ENCODE measurements at regions not wholly inside any gene's neighbourhood (a gene's known extent, or its start where the extent isn't known, plus 50 kb on each side); places are given as distances from the start of the nearest gene placed in this dataset.
A peak's percentile ranks its signal among the peaks of the same experiment; 100 is the strongest.

DNA sequence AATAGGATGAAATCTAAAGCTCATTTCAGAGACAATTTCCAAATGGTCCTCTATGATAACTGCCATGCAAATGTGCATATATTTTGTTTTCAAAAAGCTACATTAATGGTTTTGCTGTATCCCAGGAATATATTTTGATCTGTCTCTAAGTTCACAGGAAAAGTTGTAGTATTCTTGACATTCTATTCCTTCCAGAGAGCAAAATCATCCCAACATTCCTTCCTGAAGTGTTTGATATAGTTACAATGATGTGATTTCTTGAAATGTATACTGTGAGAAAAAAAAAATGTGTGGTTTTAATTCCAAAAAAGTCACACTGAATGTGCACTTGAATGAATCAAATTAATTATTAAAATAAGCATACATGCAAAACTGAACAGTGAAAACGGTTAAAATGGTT, 996.0 kb upstream of the CITED2 start:
- H3K4me3 ChIP-seq (ENCODE audit: insufficient read depth, low read length): no peak overlapping the region
- H3K79me2 ChIP-seq (ENCODE audit: insufficient read depth, low read length): no peaks in the 10 kb centered on the region
- no peaks in the 10 kb centered on the region for H3K9me3 ChIP-seq (ENCODE audit: low read depth, low read length)
- TF ChIP-seq, protein P1, sequence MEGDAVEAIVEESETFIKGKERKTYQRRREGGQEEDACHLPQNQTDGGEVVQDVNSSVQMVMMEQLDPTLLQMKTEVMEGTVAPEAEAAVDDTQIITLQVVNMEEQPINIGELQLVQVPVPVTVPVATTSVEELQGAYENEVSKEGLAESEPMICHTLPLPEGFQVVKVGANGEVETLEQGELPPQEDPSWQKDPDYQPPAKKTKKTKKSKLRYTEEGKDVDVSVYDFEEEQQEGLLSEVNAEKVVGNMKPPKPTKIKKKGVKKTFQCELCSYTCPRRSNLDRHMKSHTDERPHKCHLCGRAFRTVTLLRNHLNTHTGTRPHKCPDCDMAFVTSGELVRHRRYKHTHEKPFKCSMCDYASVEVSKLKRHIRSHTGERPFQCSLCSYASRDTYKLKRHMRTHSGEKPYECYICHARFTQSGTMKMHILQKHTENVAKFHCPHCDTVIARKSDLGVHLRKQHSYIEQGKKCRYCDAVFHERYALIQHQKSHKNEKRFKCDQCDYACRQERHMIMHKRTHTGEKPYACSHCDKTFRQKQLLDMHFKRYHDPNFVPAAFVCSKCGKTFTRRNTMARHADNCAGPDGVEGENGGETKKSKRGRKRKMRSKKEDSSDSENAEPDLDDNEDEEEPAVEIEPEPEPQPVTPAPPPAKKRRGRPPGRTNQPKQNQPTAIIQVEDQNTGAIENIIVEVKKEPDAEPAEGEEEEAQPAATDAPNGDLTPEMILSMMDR (IDR thresholded peaks at IDR 0.05; ENCODE audit: extremely low read depth, low read depth, low read length): no peak
- H2AFZ ChIP-seq (ENCODE audit: low read length): no peak overlapping the region
- no peaks in the 10 kb centered on the region for H4K20me1 ChIP-seq (ENCODE audit: insufficient read depth, low read length)
- H3K27me3 ChIP-seq (ENCODE audit: insufficient read depth, low read length): no peaks in the 10 kb centered on the region
- DNase-seq (ENCODE audit: insufficient read length, low spot score, missing footprints): no peak
- H3K4me1 ChIP-seq (ENCODE audit: insufficient read depth, low read length): peaks cover 10% of the 10 kb centered on the region
- H3K4me2 ChIP-seq (ENCODE audit: insufficient read depth, low read length): no peak overlapping the region
- no peak overlapping the region for H3K27ac ChIP-seq (ENCODE audit: low read depth, low read length)
- H3K36me3 ChIP-seq (ENCODE audit: insufficient read depth, low read length): no peaks in the 10 kb centered on the region

DNA sequence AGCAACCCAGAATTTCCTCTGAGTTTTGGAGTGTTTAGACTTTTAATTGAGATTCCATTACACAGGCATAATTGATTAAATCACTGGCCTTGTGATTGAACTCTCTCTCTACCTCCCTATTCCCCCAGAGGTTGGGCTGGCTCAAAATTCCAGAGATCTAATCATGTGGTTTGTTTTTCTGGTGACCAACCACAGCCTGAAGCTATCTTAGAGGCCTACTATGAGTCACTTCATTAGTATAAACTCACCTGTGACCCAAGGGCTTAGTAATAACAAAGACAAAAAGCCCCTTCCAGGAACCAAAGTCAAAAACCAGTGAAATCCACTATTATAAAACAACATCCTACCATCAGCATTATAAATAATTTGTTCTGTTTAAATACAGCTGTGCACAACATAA, 992.5 kb upstream of the CITED2 start:
- no peak overlapping the region for H3K27ac ChIP-seq (ENCODE audit: low read depth, low read length)
- TF ChIP-seq, protein P1 (IDR thresholded peaks at IDR 0.05; ENCODE audit: extremely low read depth, low read depth, low read length): no peak
- H3K4me3 ChIP-seq (ENCODE audit: insufficient read depth, low read length): no peak overlapping the region
- H3K4me1 ChIP-seq (ENCODE audit: insufficient read depth, low read length): peaks cover 10% of the 10 kb centered on the region
- H3K36me3 ChIP-seq (ENCODE audit: insufficient read depth, low read length): peaks cover 4% of the 10 kb centered on the region
- peaks cover 5% of the 10 kb centered on the region for H3K9me3 ChIP-seq (ENCODE audit: low read depth, low read length)
- DNase-seq (ENCODE audit: insufficient read length, low spot score, missing footprints): no peak
- no peak overlapping the region for H2AFZ ChIP-seq (ENCODE audit: low read length)
- no peaks in the 10 kb centered on the region for H4K20me1 ChIP-seq (ENCODE audit: insufficient read depth, low read length)
- no peak overlapping the region for H3K4me2 ChIP-seq (ENCODE audit: insufficient read depth, low read length)
- H3K79me2 ChIP-seq (ENCODE audit: insufficient read depth, low read length): no peaks in the 10 kb centered on the region
- H3K27me3 ChIP-seq (ENCODE audit: insufficient read depth, low read length): no peaks in the 10 kb centered on the region

DNA sequence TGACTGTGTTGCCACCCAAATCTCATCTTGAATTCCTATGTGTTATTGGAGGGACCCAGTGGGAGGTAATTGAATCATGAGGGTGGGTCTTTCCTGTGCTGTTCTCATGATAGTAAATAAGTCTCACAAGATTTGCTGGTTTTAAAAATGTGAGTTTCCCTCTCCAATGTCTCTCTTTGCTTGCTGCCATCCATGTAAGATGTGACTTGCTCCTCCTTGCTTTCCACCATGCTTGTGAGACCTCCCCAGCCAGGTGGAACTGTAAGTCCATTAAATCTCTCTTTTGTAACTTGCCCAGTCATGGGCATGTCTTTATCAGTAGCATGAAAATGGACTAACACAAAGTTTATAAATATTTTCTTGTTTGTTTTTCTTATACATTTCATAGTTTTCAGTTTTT, 990.5 kb upstream of the CITED2 start:
- Histone ChIP-seq H3K4me1 (ENCODE audit: insufficient read depth, low read length) (no peaks in the 10 kb centered on the region), H4K20me1 (ENCODE audit: insufficient read depth, low read length) (no peaks in the 10 kb centered on the region), H3K4me2 (ENCODE audit: insufficient read depth, low read length) (no peak overlapping the region), H3K79me2 (ENCODE audit: insufficient read depth, low read length) (no peaks in the 10 kb centered on the region), H3K4me3 (ENCODE audit: insufficient read depth, low read length) (no peak overlapping the region), H3K27me3 (ENCODE audit: insufficient read depth, low read length) (no peaks in the 10 kb centered on the region), H3K36me3 (ENCODE audit: insufficient read depth, low read length) (peaks cover 4% of the 10 kb centered on the region), H2AFZ (ENCODE audit: low read length) (no peak overlapping the region), H3K9me3 (ENCODE audit: low read depth, low read length) (peaks cover 5% of the 10 kb centered on the region), H3K27ac (ENCODE audit: low read depth, low read length) (no peak overlapping the region)
- DNase-seq (ENCODE audit: insufficient read length, low spot score, missing footprints): no peak
- TF ChIP-seq, protein P1 (IDR thresholded peaks at IDR 0.05; ENCODE audit: extremely low read depth, low read depth, low read length): no peak

DNA sequence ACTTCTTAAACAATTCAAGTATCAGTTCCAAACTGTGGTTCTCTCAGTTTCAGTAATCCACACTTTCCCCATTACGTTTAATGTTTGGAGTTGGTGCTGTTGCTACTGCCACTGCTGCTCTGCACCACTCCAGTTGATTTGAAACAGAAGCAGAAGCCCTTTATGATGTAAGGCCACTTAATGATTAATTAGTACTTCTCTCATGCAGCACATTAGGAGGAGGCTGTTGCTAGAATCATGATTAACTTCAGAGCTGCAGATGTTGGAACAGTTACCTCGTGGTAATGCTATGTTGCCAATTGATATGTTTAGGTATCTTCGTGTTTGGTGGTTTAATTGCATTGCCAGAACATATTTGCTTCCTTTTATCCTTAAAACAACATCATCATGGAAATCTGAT, 986.2 kb upstream of the CITED2 start:
- Histone ChIP-seq H3K27ac (ENCODE audit: low read depth, low read length) (no peak overlapping the region), H3K4me3 (ENCODE audit: insufficient read depth, low read length) (no peak overlapping the region), H3K79me2 (ENCODE audit: insufficient read depth, low read length) (no peaks in the 10 kb centered on the region), H3K4me2 (ENCODE audit: insufficient read depth, low read length) (no peak overlapping the region), H3K27me3 (ENCODE audit: insufficient read depth, low read length) (no peaks in the 10 kb centered on the region), H3K36me3 (ENCODE audit: insufficient read depth, low read length) (peaks cover 4% of the 10 kb centered on the region), H3K9me3 (ENCODE audit: low read depth, low read length) (peaks cover 5% of the 10 kb centered on the region), H4K20me1 (ENCODE audit: insufficient read depth, low read length) (no peaks in the 10 kb centered on the region), H3K4me1 (ENCODE audit: insufficient read depth, low read length) (no peaks in the 10 kb centered on the region), H2AFZ (ENCODE audit: low read length) (peak overlapping the region; percentile 63)
- no peak for DNase-seq (ENCODE audit: insufficient read length, low spot score, missing footprints)
- TF ChIP-seq, protein P1 (IDR thresholded peaks at IDR 0.05; ENCODE audit: extremely low read depth, low read depth, low read length): no peak
